Pancreas (tissue), 10 donors: ENCODE measurements at regions not wholly inside any gene's neighbourhood (a gene's known extent, or its start where the extent isn't known, plus 50 kb on each side); places are given as distances from the start of the nearest gene placed in this dataset.

Experiments
- ATAC-seq, 4 donors: fragments of 200-7000 bp; cut with Tn5 transposase; one replicate each; pipeline versions ENCODE4 v1.8.0 to v1.9.1; 2020; ENCODE audit warnings: mild to moderate bottlenecking in 4 of 4, moderate library complexity in 4 of 4
- DNase-seq, 6 donors: peaks; one replicate each; pipeline ENCODE4 v3.0.0-alpha.2; 2020
- FAIRE-seq: peaks from 2 replicates; lab custom pipeline; 2012; peaks lifted over from hg19 to GRCh38; lab: Jason Lieb, UNC
- H3K27ac ChIP-seq, 4 donors: fragments of 200-600 bp; sonication (generic); 1 replicate in 3 of 4; 2 replicates in 1 of 4; pipeline versions ENCODE4 v1.5.0 to v1.8.0; 2020
- H3K27me3 ChIP-seq, 4 donors: fragments of 200-600 bp; one replicate each; pipeline ENCODE4 v1.8.0; 2021
- H3K36me3 ChIP-seq, 3 donors: fragments of 200-600 bp; sonication (generic) in 1 of 3; one replicate each; pipeline versions ENCODE4 v1.5.0 to v1.8.0; 2020 to 2021
- H3K4me1 ChIP-seq, 3 donors: fragments of 200-600 bp; one replicate each; pipeline ENCODE4 v1.8.0; 2021
- H3K4me3 ChIP-seq, 4 donors: fragments of 200-600 bp; sonication (generic) in 2 of 4; one replicate each; pipeline versions ENCODE4 v1.5.0 to v1.8.0; 2020 to 2021
- H3K9me3 ChIP-seq, 4 donors: fragments of 200-600 bp; one replicate each; pipeline ENCODE4 v1.8.0; 2021
- whole genome bisulfite sequencing, 2 donors: extraction: QIAGEN DNeasy Blood & Tissue Kit; methylation state at CpG; one replicate each; pipeline ENCODE4 v1.1.7; 2013; 5-methylcytosine and 5-hydroxymethylcytosine counted together
- intact Hi-C, 3 donors: fragments of 100-400 bp; cut with DNase I; formaldehyde crosslinking; loops; one replicate each; pipeline versions ENCODE4 v1.11.1 to v1.14.2; 2022
- TF ChIP-seq, protein P1 (sequence below), 4 donors: fragments of 200-600 bp; sonication (generic) in 3 of 4; IDR thresholded peaks; one replicate each; pipeline versions ENCODE4 v1.5.0 to v1.8.0; 2021; ENCODE audit warnings: antibody characterized with exemption in 4 of 4
- donor health status: healthy with polysubstance abuse.
- donor health status: DM: no; HTN: no; CAD: no; lungs with moderate emphysema.
- donor health status: DM: no; HTN: no; CAD: no.
- donor health status: control.
- donor health status: control.
- donor health status: Bipolar disorder and iron deficiency.
- donor health status: DM: yes; HTN: yes; CAD: no.
- donor health status: DM: no; HTN: no; CAD: no.
- donor health status: DM: no; HTN: no; CAD: no.
- donor health status: DM: yes; HTN: yes; CAD: no.

DNA sequence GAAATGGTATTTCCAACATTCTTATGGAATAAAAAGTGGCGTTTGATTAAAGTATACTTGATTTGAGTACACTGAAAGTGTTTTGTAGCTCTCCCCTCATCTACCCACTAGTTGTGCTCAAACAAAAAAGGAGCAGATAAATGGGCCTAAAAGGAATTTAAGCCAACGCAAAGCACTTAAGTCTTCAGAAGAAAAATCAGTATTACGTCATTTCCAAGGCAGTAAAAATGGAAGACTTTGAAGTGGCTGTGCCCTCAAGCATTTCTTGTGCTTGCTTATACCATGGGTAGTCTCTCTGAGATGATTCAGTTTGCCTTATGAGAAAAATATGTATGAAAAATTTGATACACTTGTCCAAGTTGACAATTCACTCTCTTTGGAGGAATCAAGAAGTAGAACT is 279.9 kb upstream of the CD180 start:
- WGBS, 2 donors: 75 to 76% methylated on average over 3 of the region's 3 CpGs
- intact Hi-C loops: no loop called here
- no peak for FAIRE-seq
- Histone ChIP-seq H3K36me3 (no peaks in the 10 kb centered on the region), H3K4me1 (no peaks in the 10 kb centered on the region), H3K9me3 (no peaks in the 10 kb centered on the region), H3K27me3 (no peaks in the 10 kb centered on the region), H3K27ac (no peak overlapping the region), H3K4me3 (no peak overlapping the region)
- DNase-seq: no peak
- ATAC-seq: no peak
- TF ChIP-seq, protein P1, sequence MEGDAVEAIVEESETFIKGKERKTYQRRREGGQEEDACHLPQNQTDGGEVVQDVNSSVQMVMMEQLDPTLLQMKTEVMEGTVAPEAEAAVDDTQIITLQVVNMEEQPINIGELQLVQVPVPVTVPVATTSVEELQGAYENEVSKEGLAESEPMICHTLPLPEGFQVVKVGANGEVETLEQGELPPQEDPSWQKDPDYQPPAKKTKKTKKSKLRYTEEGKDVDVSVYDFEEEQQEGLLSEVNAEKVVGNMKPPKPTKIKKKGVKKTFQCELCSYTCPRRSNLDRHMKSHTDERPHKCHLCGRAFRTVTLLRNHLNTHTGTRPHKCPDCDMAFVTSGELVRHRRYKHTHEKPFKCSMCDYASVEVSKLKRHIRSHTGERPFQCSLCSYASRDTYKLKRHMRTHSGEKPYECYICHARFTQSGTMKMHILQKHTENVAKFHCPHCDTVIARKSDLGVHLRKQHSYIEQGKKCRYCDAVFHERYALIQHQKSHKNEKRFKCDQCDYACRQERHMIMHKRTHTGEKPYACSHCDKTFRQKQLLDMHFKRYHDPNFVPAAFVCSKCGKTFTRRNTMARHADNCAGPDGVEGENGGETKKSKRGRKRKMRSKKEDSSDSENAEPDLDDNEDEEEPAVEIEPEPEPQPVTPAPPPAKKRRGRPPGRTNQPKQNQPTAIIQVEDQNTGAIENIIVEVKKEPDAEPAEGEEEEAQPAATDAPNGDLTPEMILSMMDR (IDR thresholded peaks at IDR 0.05): no peak

DNA sequence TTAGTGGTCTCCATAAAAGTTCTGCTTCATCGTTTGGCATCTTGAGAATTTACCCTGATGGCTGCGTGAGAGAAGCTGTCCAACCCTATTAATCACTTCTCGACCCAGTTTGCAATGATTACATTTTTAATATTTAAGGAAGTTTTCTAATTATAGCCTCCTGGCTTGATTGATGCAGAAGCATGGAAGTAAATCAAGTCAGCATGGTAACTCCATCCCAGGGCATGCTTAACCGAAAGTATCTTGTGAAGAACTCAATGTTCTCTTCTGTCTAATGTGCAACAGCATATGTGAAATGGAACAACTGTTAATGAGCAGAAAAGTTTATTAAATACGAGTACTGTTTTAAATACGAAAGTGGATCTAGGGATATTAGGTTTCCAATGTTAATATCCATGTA is 278.9 kb upstream of the CD180 start:
- Histone ChIP-seq H3K36me3 (no peaks in the 10 kb centered on the region), H3K27ac (no peak overlapping the region), H3K4me3 (no peak overlapping the region), H3K4me1 (no peaks in the 10 kb centered on the region), H3K27me3 (no peaks in the 10 kb centered on the region), H3K9me3 (no peaks in the 10 kb centered on the region)
- FAIRE-seq (no peak), ATAC-seq (no peak), DNase-seq (no peak)
- intact Hi-C loops: no loop called here
- WGBS, 2 donors: 67 to 71% methylated on average over 6 of the region's 6 CpGs
- TF ChIP-seq, protein P1 (IDR thresholded peaks at IDR 0.05): no peak

DNA sequence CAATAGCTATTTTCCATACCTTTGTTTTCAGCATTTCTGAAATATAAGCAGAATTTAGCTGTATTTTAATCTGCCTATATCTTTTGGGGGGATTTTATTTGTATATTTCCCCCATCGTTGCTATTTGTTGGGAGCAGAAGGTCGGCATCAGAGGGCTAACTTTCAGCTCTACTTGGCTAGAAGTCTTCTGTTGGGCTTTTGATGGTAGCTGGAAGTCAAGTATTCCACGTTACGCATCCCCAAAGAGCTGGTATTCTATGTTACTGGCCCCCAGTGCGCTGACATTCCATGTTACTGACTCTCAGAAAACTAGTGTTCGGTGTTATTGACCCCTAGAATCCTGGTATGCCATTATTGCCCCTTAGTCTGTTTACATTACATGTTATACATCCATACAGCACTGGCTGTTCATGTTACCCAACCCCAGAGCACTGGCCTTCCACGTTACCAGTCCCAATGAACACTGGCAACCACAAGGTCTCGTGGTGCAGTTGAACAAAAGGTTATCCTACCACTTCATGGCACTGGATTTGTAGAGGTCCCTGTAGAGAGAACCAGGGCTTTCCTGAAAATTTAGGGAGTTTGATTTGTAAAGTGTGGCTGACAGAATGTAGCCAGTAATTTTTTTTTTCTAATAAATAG is 278.1 kb upstream of the CD180 start:
- ATAC-seq (no peak), DNase-seq (no peak), FAIRE-seq (no peak)
- H3K4me1 ChIP-seq: no peaks in the 10 kb centered on the region
- TF ChIP-seq, protein P1 (IDR thresholded peaks at IDR 0.05): no peak
- H3K27me3 ChIP-seq: no peaks in the 10 kb centered on the region
- no peaks in the 10 kb centered on the region for H3K9me3 ChIP-seq
- WGBS, 2 donors: 71 to 80% methylated on average over 8 of the region's 8 CpGs
- intact Hi-C loops: no loop called here
- no peaks in the 10 kb centered on the region for H3K36me3 ChIP-seq
- no peak overlapping the region for H3K27ac ChIP-seq
- H3K4me3 ChIP-seq: no peak overlapping the region

DNA sequence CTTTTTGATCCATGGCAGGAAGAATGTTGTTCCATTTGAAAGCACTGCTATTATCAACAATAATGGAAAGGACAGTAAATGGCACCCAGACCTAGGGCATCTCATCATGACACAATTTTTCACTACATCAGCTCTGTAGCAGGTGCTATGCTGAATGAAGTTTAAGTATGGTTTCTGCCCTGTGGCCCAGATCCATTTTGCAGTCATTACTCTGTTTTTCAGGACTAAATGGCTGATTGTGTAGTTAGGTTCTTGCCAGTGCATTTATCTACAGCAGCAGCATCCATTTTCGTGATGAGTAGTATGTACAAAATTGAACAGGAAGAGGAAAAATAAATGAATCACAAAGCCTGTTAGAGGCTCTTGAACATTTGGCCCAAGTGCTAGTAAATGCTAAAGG is 270.5 kb upstream of the CD180 start:
- TF ChIP-seq, protein P1 (IDR thresholded peaks at IDR 0.05): no peak
- Histone ChIP-seq H3K9me3 (no peaks in the 10 kb centered on the region), H3K36me3 (no peaks in the 10 kb centered on the region), H3K4me3 (no peak overlapping the region), H3K27ac (no peak overlapping the region), H3K4me1 (no peaks in the 10 kb centered on the region), H3K27me3 (no peaks in the 10 kb centered on the region)
- no peak for DNase-seq
- intact Hi-C loops: no loop called here
- 61 to 90% methylated on average over 1 of the region's 1 CpG for WGBS, 2 donors
- no peak for FAIRE-seq
- ATAC-seq: no peak

DNA sequence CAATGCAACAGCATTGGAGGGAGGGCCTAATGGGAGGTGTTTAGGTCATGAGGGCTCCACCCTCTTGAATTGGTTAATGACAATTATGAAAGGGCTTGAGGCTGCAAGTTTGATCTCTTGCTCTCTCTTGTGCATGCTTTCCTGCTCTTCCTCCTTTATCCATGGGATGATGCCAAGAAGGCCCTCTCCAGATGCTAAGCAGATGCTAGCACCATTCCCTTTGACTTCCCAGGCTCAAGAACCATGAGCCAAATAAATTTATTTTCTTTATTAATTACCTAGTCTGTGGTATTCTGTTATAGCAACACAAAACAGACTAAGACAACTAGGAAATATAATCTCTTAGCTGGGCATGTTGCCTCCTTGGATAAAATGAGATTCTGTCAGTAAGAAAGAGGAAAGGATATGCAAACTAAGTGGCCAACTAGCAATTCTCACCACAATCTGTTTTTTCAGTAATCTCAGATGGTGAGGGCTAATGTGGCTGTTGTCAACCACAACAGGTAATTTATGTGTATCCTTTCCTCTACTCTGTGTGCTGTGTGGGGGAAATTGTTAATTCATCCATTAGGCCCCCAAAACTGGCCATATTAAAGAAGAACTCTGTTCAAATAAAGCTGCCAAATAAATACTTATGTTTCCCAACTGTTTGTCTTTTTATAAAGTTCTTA is 269.1 kb upstream of the CD180 start:
- no peak for DNase-seq
- no peaks in the 10 kb centered on the region for H3K27me3 ChIP-seq
- intact Hi-C loops: no loop called here
- no peak for FAIRE-seq
- H3K4me1 ChIP-seq: no peaks in the 10 kb centered on the region
- ATAC-seq: no peak
- TF ChIP-seq, protein P1 (IDR thresholded peaks at IDR 0.05): no peak
- H3K4me3 ChIP-seq: no peak overlapping the region
- H3K36me3 ChIP-seq: no peaks in the 10 kb centered on the region
- no peak overlapping the region for H3K27ac ChIP-seq
- no peaks in the 10 kb centered on the region for H3K9me3 ChIP-seq
